Left lung (tissue), 4 donors: ENCODE measurements at regions not wholly inside any gene's neighbourhood (a gene's known extent, or its start where the extent isn't known, plus 50 kb on each side); places are given as distances from the start of the nearest gene placed in this dataset.
"Not testable (repeated sequence)": the region's sequence is repeated elsewhere in the genome, so short reads cannot be mapped to it uniquely, and the experiment has no call there.

Source experiments
- ATAC-seq: fragments of 200-7000 bp; cut with Tn5 transposase; one replicate; pipeline ENCODE4 v1.9.1; 2020; ENCODE audit warnings: moderate library complexity
- DNase-seq, 4 donors: peaks; one replicate each; pipeline ENCODE4 v3.0.0-alpha.2; 2013 to 2020
- H3K27ac ChIP-seq, 2 donors: fragments of 200-600 bp; sonication (generic) in 1 of 2; one replicate each; pipeline versions ENCODE4 v1.5.0 to v1.8.0; 2020 to 2021
- H3K27me3 ChIP-seq, 2 donors: fragments of 200-600 bp; sonication (generic) in 1 of 2; one replicate each; pipeline versions ENCODE4 v1.5.0 to v1.8.0; 2020 to 2021
- H3K36me3 ChIP-seq, 2 donors: fragments of 200-600 bp; sonication (generic) in 1 of 2; one replicate each; pipeline versions ENCODE4 v1.5.0 to v1.8.0; 2020 to 2021
- H3K4me1 ChIP-seq, 2 donors: fragments of 200-600 bp; one replicate each; pipeline ENCODE4 v1.8.0; 2021
- H3K4me3 ChIP-seq, 2 donors: fragments of 200-600 bp; sonication (generic) in 1 of 2; one replicate each; pipeline versions ENCODE4 v1.5.0 to v1.8.0; 2020 to 2021; ENCODE audit warnings: mild to moderate bottlenecking in 1 of 2
- H3K9me3 ChIP-seq, 2 donors: fragments of 200-600 bp; sonication (generic) in 1 of 2; one replicate each; pipeline versions ENCODE4 v1.5.0 to v1.8.0; 2020 to 2021
- CTCF ChIP-seq, 2 donors: fragments of 200-600 bp; sonication (generic) in 1 of 2; IDR thresholded peaks; one replicate each; pipeline versions ENCODE4 v1.5.0 to v1.8.0; 2021; ENCODE audit warnings: antibody characterized with exemption in 2 of 2
- intact Hi-C, 2 donors: fragments of 100-400 bp; cut with DNase I; formaldehyde crosslinking; loops; one replicate each; pipeline versions ENCODE4 v1.11.2 to v1.14.2; 2022
- donor health status: DM: no; HTN: yes; CAD: no.
- donor health status: DM: no; HTN: no; CAD: no.

- Histone ChIP-seq H3K4me3 (no peak overlapping the region), H3K27ac (no peak overlapping the region), H3K27me3 (peaks cover 0 to 32% of the 10 kb centered on the region in 2 donors), H3K36me3 (no peaks in the 10 kb centered on the region), H3K4me1 (no peaks in the 10 kb centered on the region), H3K9me3 (no peaks in the 10 kb centered on the region)
- TF ChIP-seq CTCF (IDR thresholded peaks at IDR 0.05) = no peak
- peak in 1 of 4 donors; percentile 63 for DNase-seq
- no peak for ATAC-seq
- intact Hi-C loops = no loop called here
These were observed 64.0 kb upstream of the IGFBPL1 start for GRCh38 chr9:38488156-38488698.

- H3K27me3 ChIP-seq = peaks cover 0 to 32% of the 10 kb centered on the region in 2 donors
- intact Hi-C loops, H3K4me1 ChIP-seq, H3K9me3 ChIP-seq, H3K27ac ChIP-seq, ATAC-seq, H3K4me3 ChIP-seq, H3K36me3 ChIP-seq: not testable (repeated sequence)
- DNase-seq = peak in 1 of 4 donors; percentile 74
These were observed 63.3 kb upstream of the IGFBPL1 start for GRCh38 chr9:38487418-38488155.

GRCh38 chr9:38486837-38487236 is 62.6 kb upstream of the IGFBPL1 start:
- intact Hi-C loops = no loop called here
- ATAC-seq (no peak), DNase-seq (no peak)
- no peak overlapping the region for H3K4me3 ChIP-seq
- no peak overlapping the region for H3K27ac ChIP-seq
- H3K9me3 ChIP-seq = no peaks in the 10 kb centered on the region
- peaks cover 0 to 32% of the 10 kb centered on the region in 2 donors for H3K27me3 ChIP-seq
- H3K4me1 ChIP-seq = no peaks in the 10 kb centered on the region
- no peak for TF ChIP-seq CTCF (IDR thresholded peaks at IDR 0.05)
- no peaks in the 10 kb centered on the region for H3K36me3 ChIP-seq

GRCh38 chr9:38486056-38486615 is 61.9 kb upstream of the IGFBPL1 start:
- H3K27ac ChIP-seq = no peak overlapping the region
- intact Hi-C loops = no loop called here
- no peaks in the 10 kb centered on the region for H3K36me3 ChIP-seq
- no peak overlapping the region for H3K4me3 ChIP-seq
- DNase-seq (no peak), ATAC-seq (no peak)
- H3K9me3 ChIP-seq = no peaks in the 10 kb centered on the region
- no peaks in the 10 kb centered on the region for H3K4me1 ChIP-seq
- TF ChIP-seq CTCF (IDR thresholded peaks at IDR 0.05) = no peak
- H3K27me3 ChIP-seq = peaks cover 0 to 32% of the 10 kb centered on the region in 2 donors

- H3K9me3 ChIP-seq, H3K27ac ChIP-seq, ATAC-seq, H3K4me1 ChIP-seq, DNase-seq, H3K4me3 ChIP-seq, H3K36me3 ChIP-seq, intact Hi-C loops: not testable (repeated sequence)
- H3K27me3 ChIP-seq = peaks cover 0 to 32% of the 10 kb centered on the region in 2 donors
These were observed 59.9 kb upstream of the IGFBPL1 start for GRCh38 chr9:38484076-38484665.

GRCh38 chr9:38482918-38483592 is 58.8 kb upstream of the IGFBPL1 start:
- DNase-seq (no peak), ATAC-seq (peak; percentile 71)
- TF ChIP-seq CTCF (IDR thresholded peaks at IDR 0.05) = no peak
- intact Hi-C loops = no loop called here
- Histone ChIP-seq H3K4me1 (no peaks in the 10 kb centered on the region), H3K36me3 (no peaks in the 10 kb centered on the region), H3K27me3 (peaks cover 0 to 29% of the 10 kb centered on the region in 2 donors), H3K9me3 (no peaks in the 10 kb centered on the region), H3K4me3 (no peak overlapping the region), H3K27ac (no peak overlapping the region)
